NCI-H1417 treated with DMSO at 0.1 percent for 48 hours (cell line): ENCODE measurements at regions not wholly inside any gene's neighbourhood (a gene's known extent, or its start where the extent isn't known, plus 50 kb on each side); places are given as distances from the start of the nearest gene placed in this dataset.

Experiments
- DNase-seq: peaks from one replicate; lab custom pipeline; 2025; lab: John Stamatoyannopoulos, UW

DNA sequence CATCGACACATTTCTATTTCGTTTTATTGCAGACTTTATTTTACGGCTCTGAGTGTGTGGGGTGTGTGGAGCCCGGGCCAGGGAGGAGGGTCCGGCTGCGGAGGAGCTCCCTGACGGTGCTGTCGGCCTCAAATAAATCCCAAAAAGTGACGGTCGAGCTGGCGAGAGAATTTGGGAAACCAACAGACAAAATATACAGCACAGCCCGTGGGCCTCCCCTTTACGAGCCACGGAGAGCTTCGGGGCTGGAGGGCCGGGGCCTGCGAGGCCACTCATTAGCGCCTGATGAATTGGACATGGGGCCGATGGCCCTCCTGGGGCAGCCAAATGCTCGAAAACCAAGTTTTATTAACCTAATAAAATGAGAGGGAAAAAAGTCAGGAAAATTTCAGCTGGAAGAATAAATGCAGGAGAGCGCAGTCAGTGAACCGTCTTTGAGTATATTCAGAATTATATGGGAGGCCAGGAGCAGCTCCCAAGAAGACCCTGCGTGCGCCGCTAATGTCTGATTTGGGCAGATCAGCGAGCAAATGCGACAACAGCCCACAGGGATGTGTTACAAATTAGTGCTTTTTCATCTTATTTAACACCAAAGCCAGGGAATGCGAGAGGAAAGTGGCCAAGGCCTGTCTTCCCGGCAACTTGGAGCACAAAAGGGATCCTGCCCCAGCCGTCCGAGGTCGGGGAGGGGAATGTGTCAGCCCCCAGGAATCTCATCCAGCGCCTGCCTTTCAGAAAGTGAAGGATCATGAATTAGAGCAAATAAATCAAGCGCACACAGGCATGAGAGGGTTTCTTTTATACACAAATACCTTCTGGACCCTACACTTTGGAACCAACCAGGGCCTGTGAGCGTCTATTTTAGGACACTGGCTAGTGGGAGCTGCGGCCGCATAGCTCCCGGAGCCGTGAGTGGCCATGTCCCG, 249.1 kb downstream of the C16orf95 start:
- no peak for DNase-seq

GRCh38 chr16:87068762-87069150, 248.4 kb downstream of the C16orf95 start:
- no peak for DNase-seq

DNA sequence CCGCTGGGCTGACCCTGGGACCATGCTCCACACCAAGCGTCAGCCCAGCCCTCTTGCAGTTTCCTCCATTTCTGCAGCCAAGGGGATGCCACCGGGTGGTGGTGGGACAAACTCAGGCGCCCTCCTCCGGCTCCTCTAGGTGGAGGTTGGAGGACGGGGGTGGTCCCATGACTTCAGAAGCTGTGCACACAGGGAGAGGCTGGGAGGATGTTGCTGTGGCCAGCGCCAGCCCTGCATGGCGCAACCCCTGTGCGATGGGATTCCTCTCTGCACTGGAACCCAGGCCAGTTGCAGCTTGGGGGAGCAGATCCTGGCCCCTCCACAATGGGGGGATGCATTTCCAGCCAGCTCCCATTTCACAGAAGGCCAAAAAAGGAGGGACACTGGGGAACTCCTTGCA, 246.5 kb downstream of the C16orf95 start:
- DNase-seq = no peak

- no peak for DNase-seq
These were observed 245.1 kb downstream of the C16orf95 start for GRCh38 chr16:87072101-87072500.

GRCh38 chr16:87074641-87075318, 242.4 kb downstream of the C16orf95 start:
- DNase-seq = no peak

GRCh38 chr16:87075319-87075860, 241.8 kb downstream of the C16orf95 start:
- no peak for DNase-seq

- DNase-seq = no peak
These were observed 240.8 kb downstream of the C16orf95 start for GRCh38 chr16:87076331-87076949.

- no peak for DNase-seq
These were observed 240.0 kb downstream of the C16orf95 start for GRCh38 chr16:87076950-87077749.

- no peak for DNase-seq
These were observed 239.5 kb downstream of the C16orf95 start for GRCh38 chr16:87077750-87078127.

DNA sequence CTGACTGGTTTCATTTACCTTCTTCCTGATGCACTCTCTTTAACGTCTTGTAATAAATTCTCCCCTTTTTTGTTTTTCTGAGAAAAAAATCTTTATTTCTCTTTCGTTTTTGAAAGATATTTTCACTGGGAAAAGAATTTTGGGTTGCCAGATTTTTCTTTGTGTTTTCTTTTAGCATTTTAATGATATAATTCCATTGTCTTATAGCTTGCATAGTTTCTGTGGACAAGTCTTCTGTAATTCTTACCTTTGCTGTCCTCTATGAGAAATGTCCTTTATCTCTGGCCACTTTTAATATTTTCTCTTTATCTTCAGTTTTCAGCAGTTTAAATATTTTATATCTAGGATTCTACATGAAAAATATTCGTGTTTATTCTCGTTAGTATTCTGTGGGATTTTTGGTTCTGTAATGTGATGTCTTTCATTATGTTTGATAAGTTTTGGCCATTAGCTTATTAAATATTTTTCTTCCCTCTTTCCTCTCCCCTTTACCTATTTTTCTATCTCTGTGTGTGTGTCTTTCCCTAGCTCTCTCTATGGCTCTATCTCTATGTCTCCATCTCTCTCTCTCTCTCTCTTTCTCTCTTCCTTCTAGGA, 236.5 kb downstream of the C16orf95 start:
- no peak for DNase-seq

- DNase-seq = no peak
These were observed 231.8 kb downstream of the C16orf95 start for GRCh38 chr16:87085441-87085840.

DNA sequence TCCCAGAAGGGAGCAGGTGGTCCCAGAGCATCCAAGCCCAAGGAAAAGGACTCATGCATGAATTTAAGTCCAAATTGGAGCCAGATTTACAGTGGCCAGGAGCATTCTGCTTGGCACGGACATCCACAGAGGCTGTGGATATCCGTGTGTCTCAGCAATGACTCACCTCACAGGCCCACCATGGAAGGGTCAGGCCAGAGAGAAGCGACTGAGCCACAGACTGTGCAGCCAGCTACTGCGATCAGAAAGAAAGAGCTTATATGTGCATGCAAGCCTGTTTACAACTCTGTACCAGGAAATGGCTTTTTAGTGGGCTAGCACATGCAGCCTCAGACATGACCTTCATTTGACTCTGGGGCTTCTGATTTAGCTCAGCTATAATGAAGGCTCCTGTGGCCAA, 231.0 kb downstream of the C16orf95 start:
- DNase-seq = no peak

DNA sequence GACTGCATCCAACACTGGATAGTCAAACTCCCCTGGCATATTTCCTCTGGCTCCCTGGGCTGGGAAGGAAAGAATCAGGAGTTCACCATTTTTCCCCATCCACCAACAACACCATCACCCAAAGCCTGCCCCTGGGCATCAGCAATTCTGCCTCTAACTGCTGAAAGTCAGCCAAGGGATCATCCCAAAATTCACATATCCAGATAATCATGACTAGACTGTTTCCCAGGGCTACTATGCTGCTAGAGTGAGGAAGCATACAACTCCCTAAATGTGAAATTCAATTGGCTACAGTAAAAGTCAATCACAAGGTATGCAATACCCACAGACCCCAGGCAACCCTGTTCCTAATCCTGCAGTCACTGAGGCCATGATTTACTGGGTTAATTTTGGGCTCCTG, 230.6 kb downstream of the C16orf95 start:
- DNase-seq = no peak

DNA sequence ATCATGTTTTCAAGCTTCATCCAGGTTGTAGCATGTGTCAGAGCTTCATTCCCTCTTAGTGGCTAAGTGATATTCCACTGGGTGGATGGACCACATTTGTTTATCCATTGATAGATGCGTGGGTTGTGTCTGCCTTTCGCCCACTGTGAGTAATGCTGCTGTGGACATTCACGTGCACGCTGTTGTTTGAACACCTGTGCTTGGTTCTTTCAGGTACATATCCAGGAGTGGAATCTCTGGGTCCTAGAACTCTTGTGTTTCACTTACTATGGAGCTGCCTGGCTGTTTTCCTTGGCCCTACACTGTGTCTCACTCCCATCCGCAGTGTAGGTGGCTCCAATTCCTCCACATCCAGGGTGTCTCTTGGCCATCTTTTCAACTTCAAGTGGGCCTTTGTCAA, 224.2 kb downstream of the C16orf95 start:
- no peak for DNase-seq

DNA sequence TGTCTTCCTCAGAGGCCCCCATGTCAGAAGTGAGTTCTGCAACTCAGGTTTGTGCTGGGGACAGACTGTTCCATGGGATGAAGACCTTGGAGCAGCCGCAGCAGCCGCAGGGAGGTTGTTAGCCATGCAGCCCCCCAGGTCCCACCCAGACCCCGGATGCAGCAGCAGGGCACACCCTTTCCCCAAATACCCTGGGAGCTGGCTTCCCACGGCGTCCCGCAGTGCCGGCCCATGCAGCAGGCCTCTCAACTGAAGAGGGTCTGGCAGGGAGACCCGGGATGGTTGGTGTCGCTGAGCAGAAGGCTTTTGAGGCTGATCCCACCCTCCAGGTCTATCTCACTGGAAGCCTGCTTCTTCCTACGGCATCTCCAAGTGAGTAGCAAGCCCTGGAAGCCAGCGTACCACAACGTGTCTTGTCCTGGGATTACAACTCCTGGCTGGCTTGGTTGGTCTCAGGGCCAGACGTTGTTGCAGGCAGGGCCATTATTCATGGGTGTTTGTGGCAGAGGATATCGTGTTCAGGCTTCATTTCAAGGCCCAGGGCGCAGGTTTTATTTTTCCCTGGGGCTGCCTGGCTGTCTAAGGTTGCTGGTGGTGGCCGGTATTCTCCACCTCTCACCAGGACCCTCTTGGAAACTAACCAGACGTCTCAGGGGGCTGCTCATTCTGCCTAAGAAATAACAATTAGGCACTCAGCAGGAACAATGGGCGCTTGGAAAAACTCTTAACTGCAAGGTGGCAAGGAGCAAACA, 223.2 kb downstream of the C16orf95 start:
- DNase-seq = no peak

GRCh38 chr16:87094556-87094865, 222.7 kb downstream of the C16orf95 start:
- DNase-seq = no peak

GRCh38 chr16:87095271-87095670, 221.9 kb downstream of the C16orf95 start:
- DNase-seq = no peak

DNA sequence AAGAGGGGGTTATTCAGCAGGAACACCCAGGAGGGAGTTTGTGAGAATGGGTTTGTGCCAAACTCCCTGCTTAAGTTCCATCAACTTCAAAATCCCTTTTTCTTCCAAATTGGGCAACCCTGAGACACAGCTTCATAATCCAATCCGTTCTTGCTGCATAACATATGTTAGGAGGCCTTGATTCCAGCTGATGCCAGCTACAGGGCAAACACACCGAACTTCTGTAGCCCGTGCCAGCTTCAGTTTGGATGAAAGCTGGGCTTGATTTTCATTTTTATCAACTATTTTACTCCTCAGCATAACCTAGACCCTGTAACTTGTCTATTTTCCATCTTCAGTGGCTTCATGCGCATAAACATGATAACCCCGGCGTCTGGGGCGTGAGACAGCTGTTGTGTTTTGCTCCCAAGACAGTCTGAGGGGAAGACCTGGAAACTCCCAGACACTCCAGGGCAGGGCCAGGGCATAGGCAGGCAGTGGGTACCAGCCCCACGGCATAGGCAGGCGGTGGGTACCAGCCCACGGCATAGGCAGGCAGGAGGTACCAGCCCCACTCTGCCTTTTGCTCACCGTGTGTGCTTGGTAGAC, 220.4 kb downstream of the C16orf95 start:
- no peak for DNase-seq

- no peak for DNase-seq
These were observed 218.8 kb downstream of the C16orf95 start for GRCh38 chr16:87098361-87098760.

DNA sequence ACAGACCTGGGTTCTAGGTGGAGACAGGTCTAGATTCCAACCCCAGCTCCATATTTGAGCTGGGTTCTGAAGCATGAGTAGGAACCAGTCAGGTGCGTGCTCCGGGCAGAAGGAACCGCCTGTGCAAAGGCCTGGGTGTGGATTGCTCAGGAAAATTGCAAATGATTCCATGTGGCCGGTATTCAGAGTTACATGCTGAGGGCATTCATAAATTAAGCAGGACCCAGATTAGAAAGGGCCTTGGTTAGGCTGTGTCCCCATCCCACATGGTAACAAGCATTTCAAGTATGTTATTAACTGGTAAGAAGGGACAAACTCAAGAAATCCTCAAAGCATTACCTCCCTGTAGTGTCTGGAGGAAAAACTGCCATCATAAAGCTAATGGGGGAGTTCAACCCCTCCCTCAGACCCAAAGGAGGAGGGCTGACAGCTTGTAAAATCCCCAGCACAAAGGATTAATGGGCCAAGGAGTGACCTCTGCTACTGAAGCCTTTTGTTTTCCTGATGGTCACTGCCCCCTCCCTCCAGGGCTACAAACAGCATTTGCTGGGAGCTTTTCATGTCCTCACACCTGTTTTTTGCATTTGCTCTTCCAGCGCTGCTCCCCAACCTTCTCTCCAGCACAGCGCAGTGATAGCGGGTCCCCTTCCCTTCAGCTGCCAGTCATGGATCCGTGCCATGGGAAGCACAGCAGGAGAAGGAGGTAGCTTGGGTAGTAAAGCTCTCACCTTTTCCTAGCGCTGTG, 218.0 kb downstream of the C16orf95 start:
- DNase-seq = no peak
